ENCODE measurements at regions not wholly inside any gene's neighbourhood (a gene's known extent, or its start where the extent isn't known, plus 50 kb on each side); places are given as distances from the start of the nearest gene placed in this dataset.
"Not testable (repeated sequence)": the region's sequence is repeated elsewhere in the genome, so short reads cannot be mapped to it uniquely, and the experiment has no call there.

DNA sequence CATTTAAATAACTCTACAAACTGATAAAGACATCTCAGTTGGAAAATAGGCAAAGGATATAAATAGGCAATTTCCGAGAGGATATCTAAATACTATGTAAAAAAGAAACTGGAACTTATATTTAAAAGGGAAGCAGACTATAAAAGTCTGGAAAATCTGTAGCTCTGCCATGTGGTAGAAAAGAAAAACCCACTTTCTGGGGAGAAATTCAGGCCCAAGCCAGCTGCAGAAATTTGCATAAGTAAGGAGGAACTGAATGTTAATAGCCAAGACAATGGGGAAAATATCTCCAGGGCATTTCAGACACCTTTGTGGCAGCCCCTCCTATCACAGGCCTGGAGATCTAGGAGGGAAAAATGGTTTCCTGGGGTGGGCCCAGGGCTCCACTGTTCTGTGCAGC is 97.8 kb upstream of the ZBED5 start:
- DNase-seq (ENCODE audit: low read depth), result no peak

DNA sequence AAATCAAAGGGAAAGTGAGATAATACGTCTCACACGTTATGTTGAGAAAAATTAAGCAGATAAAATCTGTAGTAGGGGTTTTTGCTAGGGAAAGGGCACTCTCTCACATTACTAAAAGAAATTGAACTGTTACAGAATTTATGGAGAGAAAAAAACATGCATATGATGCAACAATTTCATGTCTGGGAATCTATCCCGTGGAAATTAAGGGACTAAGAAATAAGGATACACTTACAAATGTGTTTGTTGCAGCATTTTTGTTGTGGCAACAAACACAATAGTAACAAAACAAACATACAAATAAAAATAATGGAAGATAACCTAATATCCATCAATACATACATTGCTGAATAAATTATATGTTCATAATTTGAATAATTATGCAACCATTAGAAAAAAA is 96.3 kb upstream of the ZBED5 start:
- DNase-seq (ENCODE audit: low read depth), result no peak

DNA sequence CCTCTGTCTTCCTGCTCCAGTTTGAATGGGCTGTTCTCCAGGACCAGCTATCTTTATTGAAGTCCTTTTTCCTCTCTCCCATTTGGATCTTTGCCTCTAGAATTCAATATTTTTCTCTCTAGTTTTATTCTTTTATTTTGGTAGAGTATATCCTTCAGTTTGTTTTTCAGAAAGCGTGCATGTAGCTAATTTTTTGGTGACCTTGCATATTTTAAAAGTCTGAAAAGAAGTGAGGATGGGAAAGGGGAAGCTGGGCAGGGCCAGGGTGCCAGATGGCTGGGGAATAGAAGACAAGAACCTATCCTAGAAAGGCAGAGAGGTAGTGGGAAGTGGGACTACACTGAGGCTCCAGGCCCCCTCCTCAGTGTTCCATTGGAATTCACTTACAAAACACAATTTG is 95.0 kb upstream of the ZBED5 start:
- DNase-seq (ENCODE audit: low read depth), result no peak

DNA sequence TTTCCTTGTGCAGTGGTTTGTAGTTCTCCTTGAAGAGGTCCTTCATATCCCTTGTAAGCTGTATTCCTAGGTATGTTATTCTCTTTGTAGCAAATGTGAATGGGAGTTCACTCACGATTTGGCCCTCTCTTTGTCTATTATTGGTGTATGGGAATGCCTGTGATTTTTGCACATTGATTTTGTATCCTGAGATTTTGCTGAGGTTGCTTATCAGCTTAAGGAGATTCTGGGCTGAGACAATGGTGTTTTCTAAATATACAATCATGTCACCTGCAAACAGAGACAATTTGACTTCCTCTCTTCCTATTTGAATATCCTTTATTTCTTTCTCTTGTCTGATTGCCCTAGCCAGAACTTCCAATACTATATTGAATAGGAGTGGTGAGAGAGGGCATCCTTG is 90.1 kb upstream of the ZBED5 start:
- DNase-seq (ENCODE audit: low read depth), result not testable (repeated sequence)

DNA sequence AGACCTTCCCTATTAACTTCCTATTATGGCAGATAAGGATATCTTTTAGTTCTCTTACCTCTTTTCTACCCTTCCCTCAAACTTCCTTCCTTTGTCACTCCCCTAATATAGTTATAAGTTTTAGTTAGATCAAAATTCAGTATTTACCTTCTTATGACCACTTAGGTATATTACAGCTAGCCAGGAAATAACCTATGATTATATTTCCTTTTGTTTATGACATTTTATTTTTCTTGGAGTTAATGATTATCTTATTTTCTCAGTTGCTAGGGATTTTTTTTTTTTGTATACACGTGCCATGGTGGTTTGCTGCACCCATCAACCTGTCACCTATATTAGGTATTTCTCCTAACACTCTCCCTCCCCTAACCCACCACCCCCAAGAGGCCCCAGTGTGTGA is 88.2 kb upstream of the ZBED5 start:
- no peak for DNase-seq (ENCODE audit: low read depth)

DNA sequence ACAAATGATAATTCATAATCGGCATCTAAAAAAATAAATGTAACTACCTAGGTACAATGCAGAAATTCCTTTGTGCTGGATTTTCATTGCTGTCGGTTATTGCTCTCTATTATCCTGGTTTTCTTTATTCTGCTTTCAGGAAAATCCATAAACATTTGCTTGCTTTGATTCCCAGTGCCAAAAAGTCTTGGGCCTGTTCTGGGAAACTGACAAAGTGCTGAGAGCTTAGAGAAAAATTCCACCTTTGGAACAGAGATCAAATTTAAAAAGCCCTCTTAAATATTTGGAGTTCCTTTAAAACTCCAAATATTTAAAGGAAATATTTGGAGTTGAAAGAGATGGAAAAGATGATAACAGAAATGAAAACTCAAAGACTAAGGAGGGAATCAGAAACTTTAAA is 87.3 kb upstream of the ZBED5 start:
- DNase-seq (ENCODE audit: low read depth), result no peak

DNA sequence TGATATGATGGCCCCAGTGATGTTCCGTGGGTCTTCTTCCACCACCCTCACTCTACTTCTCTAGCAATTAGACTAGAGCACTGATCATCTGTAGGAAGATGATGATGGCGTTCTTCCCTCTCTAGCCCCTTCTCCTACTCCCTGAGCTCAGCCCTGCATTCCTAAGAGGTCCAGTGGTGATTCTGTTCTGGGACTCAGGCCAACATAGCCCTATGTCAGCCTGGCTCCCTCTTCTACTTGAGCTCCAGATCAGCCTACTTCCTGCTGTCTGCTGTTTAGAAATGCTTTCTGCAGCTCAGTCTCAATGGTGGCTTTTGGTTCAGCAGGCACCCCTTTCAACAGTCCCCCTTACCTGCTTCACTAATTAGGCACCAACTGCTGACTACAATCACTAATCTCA is 86.1 kb upstream of the ZBED5 start:
- no peak for DNase-seq (ENCODE audit: low read depth)

DNA sequence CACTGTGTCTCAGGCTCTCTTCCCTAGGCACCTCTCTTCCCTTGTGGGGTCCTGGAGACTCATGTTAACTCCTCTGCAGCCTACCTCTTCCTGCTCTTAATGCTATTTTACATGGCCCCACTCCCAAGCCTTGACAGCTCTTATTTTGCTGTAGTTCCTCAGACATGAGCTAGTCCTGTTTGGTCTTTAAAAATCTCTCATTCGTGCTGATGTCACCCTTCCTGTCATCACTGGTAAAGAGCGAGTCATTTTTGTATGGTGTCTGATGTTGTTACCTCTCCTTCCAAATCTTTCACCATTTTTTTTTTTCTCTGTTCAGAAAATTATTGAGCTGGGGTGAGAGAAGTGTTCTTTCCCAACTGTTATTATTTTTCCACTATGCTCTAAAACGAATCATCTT is 84.8 kb upstream of the ZBED5 start:
- DNase-seq (ENCODE audit: low read depth), result no peak

DNA sequence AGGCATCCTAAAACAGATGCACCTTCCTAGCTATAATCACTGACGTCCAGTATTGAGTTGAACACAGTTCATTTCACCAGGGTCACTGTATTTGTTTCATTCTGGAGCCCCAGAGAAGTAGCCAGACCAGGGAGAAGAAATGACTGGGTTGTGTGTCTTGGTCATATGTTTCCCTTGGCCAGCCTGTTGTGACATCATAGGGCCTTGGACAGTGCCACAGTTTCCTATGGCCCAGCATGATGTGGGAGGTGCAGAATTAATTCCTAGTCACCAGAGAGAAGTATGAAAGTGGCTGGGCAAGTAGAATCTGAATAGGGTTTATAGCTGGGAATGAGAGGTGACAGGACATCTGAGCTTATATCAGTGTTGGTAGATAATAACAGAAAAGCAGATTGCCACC is 84.0 kb upstream of the ZBED5 start:
- DNase-seq (ENCODE audit: low read depth), result no peak

DNA sequence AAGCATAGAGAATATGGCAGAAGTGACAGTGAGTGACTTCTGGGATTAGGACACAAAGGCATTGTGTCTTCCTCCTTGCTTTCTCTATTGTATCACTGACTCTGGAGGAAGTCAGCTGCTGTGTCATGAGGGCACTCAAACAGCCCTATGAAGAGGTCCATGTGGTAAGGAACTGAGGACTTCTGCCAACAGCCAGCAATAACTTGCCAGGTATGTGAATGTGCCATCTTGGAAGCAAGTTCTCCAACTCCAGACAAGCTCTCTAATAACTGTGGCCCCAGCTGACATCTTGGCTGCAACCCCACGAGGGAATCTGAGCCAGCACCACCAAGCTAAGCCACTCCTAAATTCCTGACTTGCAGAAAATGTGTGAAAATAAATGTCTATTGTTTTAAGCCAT is 83.6 kb upstream of the ZBED5 start:
- DNase-seq (ENCODE audit: low read depth), result no peak

DNA sequence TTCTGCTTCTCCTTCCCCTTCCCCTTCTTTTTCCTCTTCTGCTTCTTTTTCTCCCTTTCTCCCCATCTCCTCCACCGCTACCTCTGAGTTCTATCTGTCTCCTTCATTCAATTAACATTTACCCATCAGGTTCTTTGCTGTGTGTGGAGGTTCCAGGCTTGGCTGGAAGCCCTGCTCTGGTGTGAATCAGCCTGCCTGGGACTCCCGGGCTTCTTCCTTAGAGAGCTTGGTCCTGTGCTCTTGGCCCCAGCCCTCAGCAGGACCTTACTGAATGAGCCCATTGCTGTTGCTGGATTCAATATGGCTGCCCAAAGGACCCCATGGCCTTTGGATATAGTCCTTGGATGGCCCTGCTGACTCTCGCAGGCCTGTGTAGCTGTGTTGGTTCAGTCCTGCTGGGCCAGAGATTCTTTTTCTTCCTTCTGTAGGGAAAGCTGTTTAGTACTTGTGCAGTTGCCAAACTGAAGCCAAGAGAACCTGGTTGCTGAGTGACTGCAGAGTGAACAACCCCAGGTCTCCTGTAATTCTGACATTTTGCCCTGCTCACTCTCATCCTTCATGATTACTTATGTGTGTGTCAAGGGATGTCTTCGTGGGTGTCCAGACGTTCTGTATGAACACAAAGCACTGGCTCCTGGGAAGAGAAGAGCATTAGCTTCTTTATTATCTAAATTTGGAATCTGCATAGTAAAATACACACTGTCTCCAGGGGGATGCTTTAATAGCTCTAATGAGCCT is 81.0 kb upstream of the ZBED5 start:
- no peak for DNase-seq (ENCODE audit: low read depth)

DNA sequence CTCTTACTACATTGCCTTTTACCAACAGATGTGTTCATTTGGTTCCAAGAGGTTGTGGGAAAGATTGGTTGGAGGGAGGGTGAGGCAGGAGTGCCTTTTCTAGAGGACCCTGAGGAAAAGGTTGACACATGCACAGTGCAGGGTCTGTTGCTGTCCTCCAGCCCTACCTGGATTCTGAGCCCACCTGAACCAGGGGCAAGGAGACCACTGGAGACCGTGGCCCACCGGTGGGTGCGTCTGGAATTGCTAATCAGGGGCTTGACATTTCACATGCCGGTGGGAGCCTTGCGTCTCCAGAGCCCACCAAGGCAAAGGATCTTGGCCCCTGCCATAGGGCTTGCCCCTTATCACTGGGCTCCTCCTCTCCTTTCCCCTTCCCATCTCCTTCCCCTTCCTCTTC is 80.4 kb upstream of the ZBED5 start:
- no peak for DNase-seq (ENCODE audit: low read depth)

DNA sequence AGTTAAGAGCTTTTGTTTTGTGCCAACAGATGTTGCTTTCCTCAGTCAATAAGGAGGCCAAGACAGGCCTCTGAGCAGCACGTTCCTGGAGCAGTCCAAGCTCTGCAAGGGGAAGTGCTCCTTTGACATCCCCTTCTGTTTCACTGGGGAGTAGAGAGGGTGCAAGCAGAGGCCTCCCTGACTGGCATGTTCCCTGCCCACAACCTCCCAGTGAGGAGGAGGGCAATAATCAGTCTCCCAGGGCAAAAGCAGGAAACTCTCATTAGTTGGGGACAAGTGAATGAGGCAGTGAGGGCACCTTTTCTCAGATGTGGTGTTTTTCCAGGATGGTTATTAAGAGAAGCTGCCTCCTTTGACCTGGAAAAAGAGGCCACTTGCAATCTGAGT is 79.5 kb upstream of the ZBED5 start:
- no peak for DNase-seq (ENCODE audit: low read depth)

DNA sequence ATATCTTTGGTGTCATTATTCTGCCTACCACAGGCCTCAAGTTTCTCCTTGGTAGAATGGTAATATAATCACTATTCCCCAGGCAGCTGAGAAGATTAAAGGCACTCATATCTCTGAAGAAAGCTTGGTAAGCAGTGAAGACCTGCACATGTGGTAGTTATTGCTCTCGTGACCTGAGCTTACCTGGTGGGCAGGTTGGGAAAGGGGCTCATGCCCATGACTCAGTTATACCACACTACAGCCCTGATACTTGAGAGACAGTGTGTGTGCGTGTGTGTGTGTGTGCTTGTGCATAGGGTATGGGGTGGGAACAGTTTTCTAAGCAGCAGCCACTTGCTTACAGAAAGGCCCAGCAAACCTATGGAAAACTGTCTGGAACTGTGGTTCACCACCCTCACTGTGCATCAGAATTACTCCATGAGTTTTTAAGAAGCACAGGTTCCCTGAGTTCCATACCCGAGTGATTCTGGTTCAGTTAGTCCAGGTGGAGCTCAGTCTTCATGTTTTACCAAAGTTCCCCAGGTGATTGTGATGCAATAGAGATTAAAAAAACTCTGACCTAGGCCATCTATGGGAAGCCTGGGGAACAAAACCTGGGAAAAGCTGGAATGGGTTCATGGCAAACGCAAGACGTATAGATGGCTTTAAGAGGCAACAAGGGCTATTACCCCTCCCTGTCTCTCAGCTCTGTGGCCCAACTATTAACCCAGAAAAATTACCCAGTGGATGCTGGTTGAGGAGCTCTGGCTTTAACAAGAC is 79.0 kb upstream of the ZBED5 start:
- DNase-seq (ENCODE audit: low read depth), result no peak

DNA sequence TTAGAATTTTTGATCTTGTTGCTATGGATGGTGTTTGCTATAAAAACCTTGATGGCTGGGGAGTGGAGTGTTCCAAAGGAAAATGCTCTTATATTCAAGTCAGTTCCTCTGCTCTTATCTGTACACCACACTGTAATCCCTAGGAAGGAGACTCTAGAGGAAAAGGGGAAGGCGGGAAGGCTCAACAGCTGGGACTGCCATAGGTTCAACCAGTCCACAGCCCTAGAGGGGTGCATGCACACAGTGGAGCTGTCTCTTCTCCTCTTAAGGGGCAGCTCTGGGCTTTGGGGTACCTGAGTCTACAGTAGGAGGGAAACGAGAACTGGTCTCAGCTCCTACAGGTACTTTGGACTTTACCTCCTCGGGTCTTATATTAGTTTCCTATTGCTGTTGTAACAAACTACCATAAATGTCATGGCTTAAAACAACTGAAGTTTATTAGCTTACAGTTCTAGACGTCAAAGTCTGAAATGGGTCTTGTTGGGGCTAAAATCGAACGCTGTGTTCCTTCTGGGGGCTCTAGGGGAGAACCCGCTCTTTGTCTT is 77.2 kb upstream of the ZBED5 start:
- no peak for DNase-seq (ENCODE audit: low read depth)

DNA sequence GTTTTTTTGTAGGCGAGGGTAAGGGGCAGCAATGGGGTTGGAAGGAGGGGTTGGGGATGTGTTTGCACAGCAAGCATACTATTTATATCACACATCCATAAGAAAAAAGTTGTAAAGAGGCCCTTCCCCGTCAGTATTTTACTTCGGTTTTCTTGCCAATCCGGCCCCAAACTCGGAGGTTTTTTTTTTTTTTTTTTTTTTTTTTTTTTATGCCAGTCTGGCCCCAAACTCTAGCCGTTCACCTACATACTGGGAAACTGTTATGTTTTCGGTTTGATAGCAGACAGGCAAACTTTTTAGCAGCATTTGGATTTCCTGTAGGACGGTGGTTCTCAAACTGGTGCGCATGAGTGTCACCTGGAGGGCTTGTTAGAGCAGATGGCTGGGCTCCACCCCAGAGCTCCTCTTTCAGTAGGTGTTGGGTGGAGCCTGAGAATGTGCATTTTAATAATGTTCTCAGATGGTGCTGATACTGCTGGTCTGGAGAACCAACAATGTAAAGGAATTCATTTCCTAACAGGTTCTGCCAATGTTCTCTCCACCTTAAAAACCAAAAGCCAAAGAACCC is 76.5 kb upstream of the ZBED5 start:
- DNase-seq (ENCODE audit: low read depth), result no peak

DNA sequence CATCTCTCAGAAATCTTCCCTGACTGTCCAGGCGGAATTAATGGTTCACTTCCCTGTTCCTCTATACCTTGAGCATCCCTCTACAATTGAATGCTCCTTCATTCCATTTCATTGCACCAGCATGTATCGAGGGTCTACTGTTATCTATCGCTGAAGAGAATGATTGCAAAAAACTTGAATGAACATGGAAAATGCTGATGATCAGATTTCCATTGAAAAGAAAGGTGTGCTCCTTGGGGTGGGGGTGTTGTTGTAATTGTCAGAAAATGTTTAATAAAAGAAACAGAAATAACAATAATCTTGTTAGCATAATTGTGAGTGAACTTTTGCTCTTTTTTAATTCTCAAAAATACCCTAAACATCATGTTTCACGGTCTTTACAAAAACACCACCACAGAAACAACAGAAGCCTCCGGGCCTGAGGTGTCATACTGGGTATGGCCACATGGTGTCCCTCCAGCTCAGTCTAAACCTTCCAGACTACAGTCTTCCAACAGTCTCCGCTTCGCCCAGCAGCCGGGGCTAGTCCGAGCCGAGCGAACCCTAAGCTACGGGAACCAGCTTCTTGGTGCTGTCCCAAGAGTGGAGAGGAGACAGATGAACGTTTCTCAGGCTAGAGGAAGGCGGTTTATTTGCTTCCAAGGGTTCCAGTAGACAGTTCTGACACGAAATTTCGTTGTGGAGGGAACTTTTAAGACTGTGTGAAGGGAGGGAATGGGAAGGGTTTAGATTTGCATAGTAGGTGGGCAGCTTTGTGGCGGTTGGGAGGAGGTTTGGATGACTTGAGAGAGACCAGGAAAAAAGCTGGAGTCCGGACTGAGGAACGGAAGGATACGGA is 75.8 kb upstream of the ZBED5 start:
- DNase-seq (ENCODE audit: low read depth), result peak; percentile 85

DNA sequence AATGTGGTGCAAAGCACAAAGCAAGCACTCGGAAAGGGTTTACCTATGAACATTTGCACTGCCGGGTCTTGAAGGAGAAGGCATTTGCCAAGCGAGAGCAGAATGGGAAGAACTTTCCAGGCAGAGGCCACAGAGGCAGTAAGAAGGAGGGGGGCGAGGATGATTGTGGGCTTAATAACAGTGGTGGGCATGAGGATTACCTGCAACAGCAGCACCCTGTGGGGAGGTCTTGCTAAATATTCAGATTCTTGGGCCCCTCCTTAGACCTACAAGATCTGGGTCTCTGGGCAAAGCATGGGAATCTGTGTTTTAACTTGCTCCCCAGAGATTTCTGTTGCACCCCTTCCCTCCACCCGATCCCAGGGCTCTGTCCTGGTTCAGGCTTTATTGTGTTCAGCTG is 75.1 kb upstream of the ZBED5 start:
- DNase-seq (ENCODE audit: low read depth), result no peak

DNA sequence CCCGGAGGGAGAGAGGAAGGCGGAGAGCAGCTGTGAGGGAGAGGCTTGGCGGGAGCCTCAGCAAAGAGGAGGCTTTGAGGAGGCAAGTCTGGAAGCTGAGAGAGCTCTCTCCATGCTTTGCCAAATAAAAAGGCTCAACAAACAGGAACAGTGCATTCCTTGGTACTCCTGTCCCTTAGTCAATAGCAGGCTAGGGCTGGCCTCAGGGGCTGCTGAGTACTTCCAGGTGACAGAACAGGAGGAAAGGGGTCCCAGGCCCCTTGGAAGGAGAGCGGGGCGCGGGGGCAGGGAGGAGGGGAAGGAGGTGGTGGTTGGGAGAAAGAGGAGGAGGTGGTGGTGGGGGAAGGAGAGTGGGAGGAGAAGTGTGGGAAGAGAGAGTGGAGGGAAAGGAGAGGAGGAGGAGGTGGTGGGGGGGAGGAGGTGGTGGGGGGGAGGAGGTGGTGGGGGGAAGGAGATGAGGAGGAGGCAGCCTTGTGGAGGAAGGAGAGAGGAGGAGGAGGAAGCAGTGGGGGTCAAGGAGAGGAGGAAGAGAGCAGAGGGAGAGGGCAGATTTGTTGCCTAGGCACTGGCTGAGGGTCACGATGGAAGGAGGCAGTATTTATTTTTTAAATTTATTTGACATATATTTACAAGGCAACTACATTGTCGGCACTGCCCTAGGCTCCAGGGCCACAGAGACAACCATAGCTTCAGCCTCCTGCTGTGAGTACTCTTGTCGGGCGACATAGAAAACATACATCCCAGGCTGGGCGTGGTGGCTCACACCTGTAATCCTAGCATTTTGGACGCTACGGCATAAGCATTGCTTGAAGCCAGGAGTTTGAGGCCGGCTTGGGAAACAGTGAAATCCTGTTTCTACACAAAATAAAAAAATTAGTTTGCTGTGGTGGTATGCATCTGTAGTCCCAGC is 74.2 kb upstream of the ZBED5 start:
- peak; percentile 22 for DNase-seq (ENCODE audit: low read depth)

DNA sequence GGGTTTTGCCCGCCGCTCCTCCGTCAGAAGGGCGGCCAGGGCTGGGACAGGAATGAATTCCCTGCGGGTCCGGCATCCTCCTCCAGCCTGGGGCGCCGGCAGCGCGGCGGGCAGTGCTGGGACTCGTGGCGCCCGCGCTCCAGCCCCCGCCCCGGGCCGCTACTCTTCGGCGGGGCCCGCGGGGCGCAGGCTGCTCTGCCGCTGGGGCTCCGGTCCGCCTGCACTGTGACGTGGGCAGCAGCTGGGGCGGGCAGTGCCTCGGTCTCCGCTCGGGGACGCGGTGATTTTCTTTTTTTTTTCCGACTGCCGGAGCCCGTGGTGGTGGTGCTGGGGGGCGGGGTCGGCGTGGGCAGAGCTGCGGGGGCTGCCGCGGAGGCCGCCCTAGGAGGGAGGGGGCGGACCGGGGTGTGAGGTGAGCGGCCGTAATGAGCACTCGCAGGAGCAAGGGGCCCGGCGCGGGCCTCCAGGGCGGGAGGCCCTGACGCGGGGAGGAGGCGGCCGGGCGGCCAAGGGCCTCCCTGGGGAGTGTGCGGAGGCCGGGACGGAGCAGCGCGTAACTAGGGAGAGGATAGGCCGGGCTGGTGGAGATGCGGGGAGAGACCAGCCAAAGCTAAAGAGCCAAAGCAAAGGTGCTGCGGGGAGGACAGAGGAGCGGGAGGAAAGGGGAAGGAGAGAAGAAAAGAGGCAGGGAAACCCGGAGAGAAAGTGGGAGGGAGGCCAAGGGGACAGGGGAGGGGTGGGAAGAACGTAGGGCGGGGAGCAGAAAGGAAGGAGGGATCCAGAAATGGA is 73.3 kb upstream of the ZBED5 start:
- DNase-seq (ENCODE audit: low read depth), result no peak

Measured in renal cortical epithelial cell (primary cell).